WTC11 (cell line): ENCODE measurements at regions not wholly inside any gene's neighbourhood (a gene's known extent, or its start where the extent isn't known, plus 50 kb on each side); places are given as distances from the start of the nearest gene placed in this dataset.

Source experiments
- ATAC-seq: fragments of 200-7000 bp; cut with Tn5 transposase; 2 replicates; pipeline ENCODE4 v1.10.0; 2021; ENCODE audit warnings: mild to moderate bottlenecking, moderate library complexity
- CTCF ChIA-PET: fragments of 300-600 bp; sonication (Branson Sonifier 250); formaldehyde crosslinking; loops from one replicate; lab custom pipeline; 2021; ENCODE audit warnings: antibody characterized with exemption; lab: Charles Lee
- POLR2A ChIA-PET: fragments of 350-600 bp; sonication (Branson Sonifier 250); formaldehyde crosslinking; loops from one replicate; lab custom pipeline; 2021; ENCODE audit warnings: antibody characterized with exemption; lab: Charles Lee
- DNase-seq: peaks from one replicate; pipeline ENCODE4 v3.0.0; 2021; ENCODE audit warnings: low spot score
- H3K27ac Mint-ChIP-seq: 2 replicates; pipeline ENCODE4 v1.8.0; 2021; ENCODE audit warnings: mixed read lengths
- H3K27me3 Mint-ChIP-seq: 2 replicates; pipeline ENCODE4 v1.8.0; 2021; ENCODE audit warnings: low read depth, mild to moderate bottlenecking, moderate library complexity, mixed read lengths
- H3K36me3 Mint-ChIP-seq: 2 replicates; pipeline ENCODE4 v1.8.0; 2021; ENCODE audit warnings: mixed read lengths
- H3K4me1 Mint-ChIP-seq: 2 replicates; pipeline ENCODE4 v1.8.0; 2022; ENCODE audit warnings: mixed read lengths
- H3K4me3 Mint-ChIP-seq: 2 replicates; pipeline ENCODE4 v1.8.0; 2021; ENCODE audit warnings: mild to moderate bottlenecking, moderate library complexity, mixed read lengths
- H3K9me3 Mint-ChIP-seq: 2 replicates; pipeline ENCODE4 v1.8.0; 2021; ENCODE audit warnings: mixed read lengths
- ATF1 ChIP-seq: sonication (generic); formaldehyde crosslinking; IDR thresholded peaks from 2 replicates; pipeline ENCODE4 v1.8.1; 2023; ENCODE audit warnings: mild to moderate bottlenecking, moderate library complexity, missing genetic modification reagents
- CBFB ChIP-seq: sonication (generic); formaldehyde crosslinking; IDR thresholded peaks from 2 replicates; pipeline ENCODE4 v1.8.1; 2022; ENCODE audit warnings: mild to moderate bottlenecking, low read depth, missing genetic modification reagents
- CTCF ChIP-seq: fragments of 200-600 bp; IDR thresholded peaks from 2 replicates; pipeline ENCODE4 v1.8.0; 2022; ENCODE audit warnings: antibody characterized with exemption
- ELF4 ChIP-seq: sonication (generic); formaldehyde crosslinking; IDR thresholded peaks from 2 replicates; pipeline ENCODE4 v1.8.1; 2022; ENCODE audit warnings: low read depth, mild to moderate bottlenecking, moderate library complexity, missing genetic modification reagents
- EMX1 ChIP-seq: fragments of 250-450 bp; sonication (Bioruptor Pico); IDR thresholded peaks from 2 replicates; pipeline ENCODE4 v1.8.0; 2021; ENCODE audit warnings: mild to moderate bottlenecking
- ESRRA ChIP-seq: sonication (generic); formaldehyde crosslinking; IDR thresholded peaks from 2 replicates; pipeline ENCODE4 v1.8.1; 2022; ENCODE audit warnings: mild to moderate bottlenecking, missing genetic modification reagents, borderline replicate concordance
- FOXP1 ChIP-seq: sonication (generic); formaldehyde crosslinking; IDR thresholded peaks from 2 replicates; pipeline ENCODE4 v1.8.0; 2022; ENCODE audit warnings: missing genetic modification reagents, mild to moderate bottlenecking, moderate library complexity, borderline replicate concordance
- GTF2I ChIP-seq: fragments of 250-450 bp; sonication (Bioruptor Pico); conservative IDR thresholded peaks from 2 replicates; pipeline ENCODE4 v1.4.0; 2021; ENCODE audit warnings: mild to moderate bottlenecking
- MLX ChIP-seq: sonication (generic); formaldehyde crosslinking; IDR thresholded peaks from 2 replicates; pipeline ENCODE4 v1.8.1; 2023; ENCODE audit warnings: mild to moderate bottlenecking, missing genetic modification reagents, moderate library complexity
- NFATC4 ChIP-seq: fragments of 250-450 bp; sonication (Bioruptor Pico); IDR thresholded peaks from 2 replicates; pipeline ENCODE4 v1.9.0; 2021; ENCODE audit warnings: mild to moderate bottlenecking
- RELA ChIP-seq: sonication (generic); formaldehyde crosslinking; IDR thresholded peaks from 2 replicates; pipeline ENCODE4 v1.8.1; 2022; ENCODE audit warnings: missing genetic modification reagents, mild to moderate bottlenecking, borderline replicate concordance
- SMAD3 ChIP-seq: sonication (generic); formaldehyde crosslinking; IDR thresholded peaks from 2 replicates; pipeline ENCODE4 v1.8.0; 2022; ENCODE audit warnings: missing genetic modification reagents, mild to moderate bottlenecking, borderline replicate concordance
- USF2 ChIP-seq: sonication (generic); formaldehyde crosslinking; IDR thresholded peaks from 2 replicates; pipeline ENCODE4 v1.8.1; 2023; ENCODE audit warnings: mild to moderate bottlenecking, missing genetic modification reagents, moderate library complexity
- ZMAT4 ChIP-seq: fragments of 250-450 bp; sonication (Bioruptor Pico); IDR thresholded peaks from 2 replicates; pipeline ENCODE4 v1.9.0; 2021; ENCODE audit warnings: mild to moderate bottlenecking
- ZNF138 ChIP-seq: sonication (generic); formaldehyde crosslinking; conservative IDR thresholded peaks from 2 replicates; pipeline ENCODE4 v1.8.1; 2022; ENCODE audit warnings: mild to moderate bottlenecking, moderate library complexity, missing genetic modification reagents
- ZNF219 ChIP-seq: sonication (generic); formaldehyde crosslinking; IDR thresholded peaks from 2 replicates; pipeline ENCODE4 v1.8.0; 2023; ENCODE audit warnings: missing genetic modification reagents, mild to moderate bottlenecking, borderline replicate concordance
- ZNF416 ChIP-seq: fragments of 250-450 bp; sonication (Bioruptor Pico); IDR thresholded peaks from 2 replicates; pipeline ENCODE4 v1.9.0; 2021; ENCODE audit warnings: mild to moderate bottlenecking, inconsistent platforms
- ZNF423 ChIP-seq: fragments of 250-450 bp; sonication (Bioruptor Pico); IDR thresholded peaks from 2 replicates; pipeline ENCODE4 v2.1.2; 2022; ENCODE audit warnings: mild to moderate bottlenecking, moderate library complexity
- TF ChIP-seq, protein P1 (sequence below): sonication (generic); formaldehyde crosslinking; IDR thresholded peaks from 2 replicates; pipeline ENCODE4 v1.8.0; 2023; ENCODE audit warnings: missing genetic modification reagents
- TF ChIP-seq, protein P2 (sequence below): sonication (generic); formaldehyde crosslinking; IDR thresholded peaks from 2 replicates; pipeline ENCODE4 v1.8.1; 2022; ENCODE audit warnings: mild to moderate bottlenecking, moderate library complexity, missing genetic modification reagents
- TF ChIP-seq, protein P3 (sequence below): sonication (generic); formaldehyde crosslinking; IDR thresholded peaks from 2 replicates; pipeline ENCODE4 v1.8.1; 2022; ENCODE audit warnings: missing genetic modification reagents, borderline replicate concordance
- TF ChIP-seq, protein P4 (sequence below): sonication (generic); formaldehyde crosslinking; conservative IDR thresholded peaks from 2 replicates; pipeline ENCODE4 v1.8.1; 2023; ENCODE audit warnings: mild to moderate bottlenecking, low read depth, missing genetic modification reagents, moderate library complexity

- no peak for DNase-seq
- ChIA-PET CTCF (no interaction called here), POLR2A (no interaction called here)
- Mint-ChIP-seq H3K4me1 (no peaks in the 10 kb centered on the region), H3K4me3 (no peak overlapping the region), H3K36me3 (peaks cover 11% of the 10 kb centered on the region), H3K27me3 (no peaks in the 10 kb centered on the region), H3K27ac (no peak overlapping the region), H3K9me3 (peaks cover 15% of the 10 kb centered on the region)
- no peak for TF ChIP-seq CBFB
- TF ChIP-seq, protein P1, sequence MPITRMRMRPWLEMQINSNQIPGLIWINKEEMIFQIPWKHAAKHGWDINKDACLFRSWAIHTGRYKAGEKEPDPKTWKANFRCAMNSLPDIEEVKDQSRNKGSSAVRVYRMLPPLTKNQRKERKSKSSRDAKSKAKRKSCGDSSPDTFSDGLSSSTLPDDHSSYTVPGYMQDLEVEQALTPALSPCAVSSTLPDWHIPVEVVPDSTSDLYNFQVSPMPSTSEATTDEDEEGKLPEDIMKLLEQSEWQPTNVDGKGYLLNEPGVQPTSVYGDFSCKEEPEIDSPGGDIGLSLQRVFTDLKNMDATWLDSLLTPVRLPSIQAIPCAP (CRISPR knock-in tag), result no peak
- no peak for TF ChIP-seq FOXP1
- TF ChIP-seq ZNF423 (CRISPR knock-in tag), result no peak
- no peak for TF ChIP-seq ZMAT4 (CRISPR knock-in tag)
- TF ChIP-seq ZNF416 (CRISPR knock-in tag), result no peak
- TF ChIP-seq SMAD3 (CRISPR knock-in tag), result no peak
- no peak for TF ChIP-seq ZNF138 (CRISPR knock-in tag)
- TF ChIP-seq MLX, result no peak
- no peak for TF ChIP-seq GTF2I (CRISPR knock-in tag)
- no peak for ATAC-seq
These were observed 790.1 kb downstream of the PLOD2 start for GRCh38 chr3:145370870-145371269.

GRCh38 chr3:145377301-145377700 is 783.7 kb downstream of the PLOD2 start:
- no peak for DNase-seq
- no peaks in the 10 kb centered on the region for H3K27me3 Mint-ChIP-seq
- no peak overlapping the region for H3K4me3 Mint-ChIP-seq
- ChIA-PET POLR2A (no interaction called here), CTCF (no interaction called here)
- no peaks in the 10 kb centered on the region for H3K4me1 Mint-ChIP-seq
- H3K36me3 Mint-ChIP-seq, result peaks cover 11% of the 10 kb centered on the region
- no peak for ATAC-seq
- H3K9me3 Mint-ChIP-seq, result peaks cover 15% of the 10 kb centered on the region
- TF ChIP-seq, protein P2, sequence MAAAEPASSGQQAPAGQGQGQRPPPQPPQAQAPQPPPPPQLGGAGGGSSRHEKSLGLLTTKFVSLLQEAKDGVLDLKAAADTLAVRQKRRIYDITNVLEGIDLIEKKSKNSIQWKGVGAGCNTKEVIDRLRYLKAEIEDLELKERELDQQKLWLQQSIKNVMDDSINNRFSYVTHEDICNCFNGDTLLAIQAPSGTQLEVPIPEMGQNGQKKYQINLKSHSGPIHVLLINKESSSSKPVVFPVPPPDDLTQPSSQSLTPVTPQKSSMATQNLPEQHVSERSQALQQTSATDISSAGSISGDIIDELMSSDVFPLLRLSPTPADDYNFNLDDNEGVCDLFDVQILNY (CRISPR knock-in tag), result no peak
- TF ChIP-seq, protein P3, sequence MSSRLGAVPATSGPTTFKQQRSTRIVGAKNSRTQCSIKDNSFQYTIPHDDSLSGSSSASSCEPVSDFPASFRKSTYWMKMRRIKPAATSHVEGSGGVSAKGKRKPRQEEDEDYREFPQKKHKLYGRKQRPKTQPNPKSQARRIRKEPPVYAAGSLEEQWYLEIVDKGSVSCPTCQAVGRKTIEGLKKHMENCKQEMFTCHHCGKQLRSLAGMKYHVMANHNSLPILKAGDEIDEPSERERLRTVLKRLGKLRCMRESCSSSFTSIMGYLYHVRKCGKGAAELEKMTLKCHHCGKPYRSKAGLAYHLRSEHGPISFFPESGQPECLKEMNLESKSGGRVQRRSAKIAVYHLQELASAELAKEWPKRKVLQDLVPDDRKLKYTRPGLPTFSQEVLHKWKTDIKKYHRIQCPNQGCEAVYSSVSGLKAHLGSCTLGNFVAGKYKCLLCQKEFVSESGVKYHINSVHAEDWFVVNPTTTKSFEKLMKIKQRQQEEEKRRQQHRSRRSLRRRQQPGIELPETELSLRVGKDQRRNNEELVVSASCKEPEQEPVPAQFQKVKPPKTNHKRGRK, result no peak
- TF ChIP-seq EMX1 (CRISPR knock-in tag) (no peak), CTCF (no peak), ATF1 (CRISPR knock-in tag) (no peak), GTF2I (CRISPR knock-in tag) (no peak), ESRRA (CRISPR knock-in tag) (no peak), ZNF219 (CRISPR knock-in tag) (no peak), ELF4 (CRISPR knock-in tag) (no peak), NFATC4 (CRISPR knock-in tag) (no peak), RELA (no peak), USF2 (CRISPR knock-in tag) (no peak)
- TF ChIP-seq, protein P4, sequence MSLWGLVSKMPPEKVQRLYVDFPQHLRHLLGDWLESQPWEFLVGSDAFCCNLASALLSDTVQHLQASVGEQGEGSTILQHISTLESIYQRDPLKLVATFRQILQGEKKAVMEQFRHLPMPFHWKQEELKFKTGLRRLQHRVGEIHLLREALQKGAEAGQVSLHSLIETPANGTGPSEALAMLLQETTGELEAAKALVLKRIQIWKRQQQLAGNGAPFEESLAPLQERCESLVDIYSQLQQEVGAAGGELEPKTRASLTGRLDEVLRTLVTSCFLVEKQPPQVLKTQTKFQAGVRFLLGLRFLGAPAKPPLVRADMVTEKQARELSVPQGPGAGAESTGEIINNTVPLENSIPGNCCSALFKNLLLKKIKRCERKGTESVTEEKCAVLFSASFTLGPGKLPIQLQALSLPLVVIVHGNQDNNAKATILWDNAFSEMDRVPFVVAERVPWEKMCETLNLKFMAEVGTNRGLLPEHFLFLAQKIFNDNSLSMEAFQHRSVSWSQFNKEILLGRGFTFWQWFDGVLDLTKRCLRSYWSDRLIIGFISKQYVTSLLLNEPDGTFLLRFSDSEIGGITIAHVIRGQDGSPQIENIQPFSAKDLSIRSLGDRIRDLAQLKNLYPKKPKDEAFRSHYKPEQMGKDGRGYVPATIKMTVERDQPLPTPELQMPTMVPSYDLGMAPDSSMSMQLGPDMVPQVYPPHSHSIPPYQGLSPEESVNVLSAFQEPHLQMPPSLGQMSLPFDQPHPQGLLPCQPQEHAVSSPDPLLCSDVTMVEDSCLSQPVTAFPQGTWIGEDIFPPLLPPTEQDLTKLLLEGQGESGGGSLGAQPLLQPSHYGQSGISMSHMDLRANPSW (CRISPR knock-in tag), result no peak
- no peak overlapping the region for H3K27ac Mint-ChIP-seq
